ENCODE measurements at regions not wholly inside any gene's neighbourhood (a gene's known extent, or its start where the extent isn't known, plus 50 kb on each side); places are given as distances from the start of the nearest gene placed in this dataset.
A peak's percentile ranks its signal among the peaks of the same experiment; 100 is the strongest.
"Not testable (repeated sequence)": the region's sequence is repeated elsewhere in the genome, so short reads cannot be mapped to it uniquely, and the experiment has no call there.

- not testable (repeated sequence) for DNase-seq (ENCODE audit: low spot score)
Measured at GRCh38 chr4:9702696-9703095, 78.7 kb upstream of the DRD5 start.

- peak; percentile 34 for DNase-seq (ENCODE audit: low spot score)
Measured at GRCh38 chr4:9703391-9703790, 78.0 kb upstream of the DRD5 start.

GRCh38 chr4:9704126-9704525 is 77.3 kb upstream of the DRD5 start:
- DNase-seq (ENCODE audit: low spot score): not testable (repeated sequence)

- no peak for DNase-seq (ENCODE audit: low spot score)
Measured at GRCh38 chr4:9704551-9705332, 76.7 kb upstream of the DRD5 start.

GRCh38 chr4:9707281-9707680 is 74.2 kb upstream of the DRD5 start:
- not testable (repeated sequence) for DNase-seq (ENCODE audit: low spot score)

- not testable (repeated sequence) for DNase-seq (ENCODE audit: low spot score)
Measured at GRCh38 chr4:9707936-9708335, 73.5 kb upstream of the DRD5 start.

GRCh38 chr4:9709724-9710123 is 71.7 kb upstream of the DRD5 start:
- DNase-seq (ENCODE audit: low spot score): no peak

- not testable (repeated sequence) for DNase-seq (ENCODE audit: low spot score)
Measured at GRCh38 chr4:9715271-9715670, 66.2 kb upstream of the DRD5 start.

- no peak for DNase-seq (ENCODE audit: low spot score)
Measured at GRCh38 chr4:9716093-9716492, 65.3 kb upstream of the DRD5 start.

GRCh38 chr4:9718246-9718939 is 63.0 kb upstream of the DRD5 start:
- DNase-seq (ENCODE audit: low spot score): not testable (repeated sequence)

- DNase-seq (ENCODE audit: low spot score): not testable (repeated sequence)
Measured at GRCh38 chr4:9722131-9722530, 59.3 kb upstream of the DRD5 start.
